NCI-H510A treated with DMSO at 0.1 percent for 48 hours (cell line): ENCODE measurements at regions not wholly inside any gene's neighbourhood (a gene's known extent, or its start where the extent isn't known, plus 50 kb on each side); places are given as distances from the start of the nearest gene placed in this dataset.
"Not testable (repeated sequence)": the region's sequence is repeated elsewhere in the genome, so short reads cannot be mapped to it uniquely, and the experiment has no call there.

ENCODE experiments used
- DNase-seq: peaks from one replicate; lab custom pipeline; 2025; lab: John Stamatoyannopoulos, UW

DNA sequence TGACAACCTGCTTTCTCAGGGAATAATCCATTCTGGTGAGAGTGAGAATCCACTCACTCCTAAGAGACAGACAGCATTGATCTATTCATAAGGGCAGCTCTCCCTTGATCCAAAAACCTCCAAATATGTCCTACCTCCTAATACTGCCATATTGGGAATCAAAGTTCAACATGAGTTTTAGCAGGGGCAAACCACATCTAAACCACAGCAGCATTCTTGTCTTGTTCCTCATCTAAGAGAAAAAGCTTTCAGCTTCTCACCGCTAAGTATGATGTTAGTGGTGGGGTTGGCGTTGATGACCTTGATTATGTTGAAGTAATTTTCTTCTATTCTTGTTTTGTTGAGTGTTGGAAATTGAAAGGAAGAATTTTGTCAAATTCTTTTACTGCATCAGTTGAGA is 69.6 kb downstream of the SERTM2 start:
- no peak for DNase-seq

DNA sequence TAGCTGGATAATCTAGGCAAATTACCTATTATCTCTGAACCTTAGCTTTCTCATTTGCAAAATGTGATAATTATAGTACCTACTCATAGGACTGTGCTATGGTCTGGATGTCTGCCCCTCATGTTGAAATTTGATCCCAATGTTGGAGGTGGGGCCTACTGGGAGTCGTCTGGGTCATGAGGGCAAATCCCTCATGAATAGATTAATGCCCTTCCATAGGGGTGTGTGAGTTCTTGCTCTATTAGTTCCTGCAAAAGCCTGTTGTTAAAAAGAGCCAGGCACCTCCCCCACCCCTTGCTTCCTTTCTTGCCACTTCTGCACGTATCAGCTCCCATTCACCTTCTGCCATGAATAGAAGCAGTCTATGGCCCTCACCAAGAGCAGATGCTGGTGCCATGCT is 73.9 kb downstream of the SERTM2 start:
- DNase-seq, result no peak

DNA sequence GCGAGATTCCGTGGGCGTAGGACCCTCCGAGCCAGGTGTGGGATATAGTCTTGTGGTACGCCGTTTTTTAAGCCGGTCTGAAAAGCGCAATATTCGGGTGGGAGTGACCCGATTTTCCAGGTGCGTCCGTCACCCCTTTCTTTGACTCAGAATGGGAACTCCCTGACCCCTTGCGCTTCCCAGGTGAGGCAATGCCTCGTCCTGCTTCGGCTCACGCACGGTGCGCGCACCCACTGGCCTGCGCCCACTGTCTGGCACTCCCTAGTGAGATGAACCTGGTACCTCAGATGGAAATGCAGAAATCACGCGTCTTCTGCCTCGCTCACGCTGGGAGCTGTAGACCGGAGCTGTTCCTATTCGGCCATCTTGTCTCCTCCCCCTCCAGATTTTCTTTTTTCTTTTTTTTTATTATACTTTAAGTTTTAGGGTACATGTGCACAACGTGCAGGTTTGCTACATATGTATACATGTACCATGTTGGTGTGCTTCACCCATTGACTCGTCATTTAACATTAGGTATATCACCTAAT is 83.0 kb downstream of the SERTM2 start:
- not testable (repeated sequence) for DNase-seq

DNA sequence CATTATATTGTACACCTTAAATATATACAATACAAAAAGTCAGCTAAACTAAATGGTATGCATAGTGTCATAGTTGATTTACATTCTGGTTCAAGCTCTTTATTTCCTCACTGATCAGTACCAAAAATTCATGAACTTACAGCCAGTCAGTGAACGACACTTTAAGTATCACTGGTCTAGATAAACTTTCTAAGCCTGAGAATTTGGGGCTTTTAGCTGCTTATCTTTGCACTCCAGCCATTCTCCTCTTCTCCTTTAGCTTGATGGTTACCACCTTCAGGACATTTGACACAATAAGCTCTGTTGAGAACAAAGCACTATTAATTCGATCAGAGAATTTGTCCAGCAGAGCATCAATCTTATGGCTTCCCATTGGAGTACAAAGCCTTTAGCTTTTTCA is 83.0 kb upstream of the ALG13 start:
- no peak for DNase-seq

DNA sequence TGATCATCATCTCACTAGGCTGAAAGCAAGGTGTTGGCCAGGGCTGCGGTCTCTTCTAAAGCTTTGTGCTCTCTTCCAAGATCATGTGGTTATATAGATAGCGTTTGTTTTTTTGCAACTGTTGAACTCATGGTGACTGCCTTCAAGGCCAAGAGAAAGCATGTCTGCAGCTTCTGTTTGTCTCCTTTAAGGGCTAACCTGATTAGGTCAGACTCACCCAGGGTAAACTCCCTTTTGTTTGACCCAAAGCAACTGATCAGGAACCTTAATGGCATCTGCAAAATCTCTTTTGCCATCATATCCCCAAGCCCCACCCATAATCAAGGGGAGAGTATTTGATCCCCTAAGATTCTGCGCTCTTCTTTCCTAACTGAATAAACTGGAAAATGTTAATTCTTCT is 72.2 kb upstream of the ALG13 start:
- DNase-seq, result no peak

DNA sequence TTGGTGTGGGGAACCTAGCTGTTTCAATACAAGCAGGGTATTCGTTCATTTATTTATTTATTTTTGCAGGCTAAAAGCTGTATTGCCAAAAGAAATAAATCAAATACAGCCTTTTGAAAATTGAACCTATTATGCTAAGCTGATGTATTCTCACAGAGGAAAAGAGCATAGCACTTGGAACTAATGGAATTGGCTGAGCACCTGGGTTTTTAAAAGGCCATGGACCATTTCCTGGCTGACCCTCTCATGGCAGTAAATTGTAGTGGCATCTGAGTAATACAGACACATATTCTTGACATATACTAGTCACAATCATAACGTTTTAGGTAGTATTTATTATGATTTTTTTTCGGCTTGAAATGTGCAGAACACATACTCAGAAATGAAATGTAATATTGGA is 71.8 kb upstream of the ALG13 start:
- no peak for DNase-seq

DNA sequence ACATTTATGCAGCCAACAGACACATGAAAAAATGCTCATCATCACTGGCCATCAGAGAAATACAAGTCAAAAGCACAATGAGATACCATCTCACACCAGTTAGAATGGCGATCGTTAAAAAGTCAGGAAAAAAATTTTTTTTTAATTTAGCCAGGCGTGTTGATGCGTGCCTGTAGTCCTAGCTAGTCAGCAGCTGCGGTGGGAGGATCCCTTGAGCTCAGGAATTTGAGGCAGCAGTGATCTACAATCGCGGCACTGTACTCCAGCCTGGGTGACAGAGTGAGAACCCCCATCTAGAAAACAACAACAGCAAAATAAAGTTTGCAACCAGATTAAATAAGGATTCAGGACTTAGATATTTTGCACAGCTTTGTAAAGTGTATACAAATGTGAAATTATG is 65.7 kb upstream of the ALG13 start:
- DNase-seq, result no peak

DNA sequence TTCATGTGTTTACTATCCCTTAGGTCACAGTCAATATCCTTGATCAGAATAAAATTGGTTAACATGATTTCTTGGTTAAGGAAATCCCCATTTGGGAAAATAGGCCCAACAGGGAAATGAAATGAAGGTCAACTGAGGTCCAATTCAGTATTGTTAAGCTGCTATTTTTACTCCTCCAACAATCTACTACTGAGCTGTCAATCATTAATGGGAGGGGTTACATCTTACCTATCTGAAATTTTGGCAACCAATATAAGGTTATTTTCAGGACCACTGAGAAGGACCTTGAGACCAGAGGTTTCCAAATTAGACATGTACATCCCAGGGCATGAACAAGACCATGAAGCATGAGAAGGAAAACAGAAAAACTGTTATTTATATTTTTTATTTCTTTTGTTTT is 64.2 kb upstream of the ALG13 start:
- no peak for DNase-seq

DNA sequence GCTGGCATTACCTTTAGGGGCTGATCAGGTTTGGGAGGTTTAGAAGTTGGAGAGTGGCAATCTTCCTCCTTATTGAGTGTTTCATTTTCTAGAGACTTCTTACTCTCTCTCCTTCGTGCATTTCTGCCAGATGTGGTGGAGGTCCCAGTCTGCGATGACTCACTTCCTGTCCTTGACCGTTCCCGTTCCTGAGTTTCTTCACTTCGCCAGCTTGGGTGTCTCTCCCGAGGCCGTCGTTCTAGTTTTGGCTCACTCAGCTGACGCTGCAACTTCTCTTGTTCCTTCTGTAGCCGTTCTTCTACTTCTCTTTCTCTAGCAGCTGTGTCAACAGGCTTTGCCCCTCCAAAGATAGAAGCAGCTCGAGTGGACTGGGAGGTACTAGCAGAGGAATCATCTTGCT is 60.9 kb upstream of the ALG13 start:
- peak; percentile 1 for DNase-seq

DNA sequence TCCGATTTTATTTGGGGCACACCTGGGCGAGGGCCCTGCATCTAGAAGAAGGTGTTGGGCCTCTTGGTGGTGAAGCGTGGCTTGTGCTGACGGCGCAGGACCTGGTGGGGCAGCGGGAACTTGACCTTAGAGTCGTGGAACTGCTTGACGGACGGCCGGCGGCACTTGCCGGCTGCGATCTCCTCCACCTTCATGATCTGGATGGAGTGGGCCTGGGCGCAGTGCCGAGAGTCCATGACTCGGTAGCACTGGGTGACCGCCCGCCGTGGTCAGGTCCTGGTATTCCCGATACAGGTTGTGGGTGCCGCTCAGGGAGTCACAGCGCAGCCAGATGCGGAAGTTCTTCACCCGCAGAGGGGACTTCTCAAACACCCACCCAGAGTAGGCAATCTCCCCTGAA is 56.8 kb upstream of the ALG13 start:
- DNase-seq, result no peak

DNA sequence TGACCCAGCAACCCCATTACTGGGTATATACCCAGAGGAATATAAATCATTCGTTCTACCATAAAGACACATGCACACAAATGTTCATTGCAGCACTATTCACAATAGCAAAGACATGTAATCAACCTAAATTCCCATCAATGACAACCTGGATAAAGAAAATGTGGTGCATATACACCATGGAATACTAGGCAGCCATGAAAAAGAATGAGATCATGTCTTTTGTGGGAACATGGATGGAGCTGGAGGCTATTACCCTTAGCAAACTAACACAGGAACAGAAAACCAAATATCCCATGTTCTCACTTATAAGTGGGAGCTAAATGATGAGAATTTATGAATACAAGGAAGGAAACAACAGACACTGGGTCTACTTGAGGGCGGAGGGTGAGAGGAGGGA is 53.7 kb upstream of the ALG13 start:
- not testable (repeated sequence) for DNase-seq
